Fibroblast of lung (primary cell): ENCODE measurements at regions not wholly inside any gene's neighbourhood (a gene's known extent, or its start where the extent isn't known, plus 50 kb on each side); places are given as distances from the start of the nearest gene placed in this dataset.

Source experiments
- DNase-seq, 2 donors: peaks; one replicate each; pipeline versions ENCODE4 v3.0.0 to v3.0.0-alpha.2; 2010; ENCODE audit warnings: low read depth in 2 of 2
- H2AFZ ChIP-seq: 2 replicates; pipeline ENCODE4 v1.5.1; 2012; ENCODE audit warnings: low read length, control low read depth, inconsistent platforms
- H3K27ac ChIP-seq: 2 replicates; pipeline ENCODE4 v1.5.1; 2011; ENCODE audit warnings: low read length, control low read depth; ENCODE audit not compliant: insufficient read depth
- H3K27me3 ChIP-seq: 2 replicates; pipeline ENCODE4 v1.5.1; 2011; ENCODE audit warnings: mild to moderate bottlenecking, low read length; ENCODE audit not compliant: control insufficient read depth, insufficient read depth
- H3K36me3 ChIP-seq: 2 replicates; pipeline ENCODE4 v1.5.1; 2011; ENCODE audit warnings: low read length; ENCODE audit not compliant: control insufficient read depth, insufficient read depth
- H3K4me1 ChIP-seq: 2 replicates; pipeline ENCODE4 v1.5.1; 2011; ENCODE audit warnings: low read length; ENCODE audit not compliant: control insufficient read depth, insufficient read depth; ENCODE audit errors: extremely low read depth
- H3K4me2 ChIP-seq: 2 replicates; pipeline ENCODE4 v1.5.1; 2011; ENCODE audit warnings: low read length, control low read depth; ENCODE audit not compliant: insufficient read depth; ENCODE audit errors: extremely low read depth
- H3K4me3 ChIP-seq, 4 experiments: fragments of 200-600 bp in 1 of 4; sonication (generic) in 1 of 4; replicated peaks in 1 of 4; 2 replicates each; pipeline ENCODE4 v1.5.1; 2011 to 2016; ENCODE audit warnings: low read length in 4 of 4, low read depth in 3 of 4, mild to moderate bottlenecking in 3 of 4, control low read depth in 2 of 4, inconsistent platforms in 1 of 4, mixed read lengths in 1 of 4; ENCODE audit not compliant: insufficient read depth in 1 of 4; ENCODE audit errors: control extremely low read depth in 1 of 4
- H3K79me2 ChIP-seq: 2 replicates; pipeline ENCODE4 v1.5.1; 2012; ENCODE audit warnings: mild to moderate bottlenecking, low read length, inconsistent platforms; ENCODE audit not compliant: control insufficient read depth, insufficient read depth
- H3K9ac ChIP-seq: 2 replicates; pipeline ENCODE4 v1.5.1; 2011; ENCODE audit warnings: mild to moderate bottlenecking, low read length, control low read depth; ENCODE audit not compliant: insufficient read depth
- H3K9me3 ChIP-seq: 2 replicates; pipeline ENCODE4 v1.5.1; 2012; ENCODE audit warnings: low read depth, low read length; ENCODE audit not compliant: control insufficient read depth, insufficient read depth
- H4K20me1 ChIP-seq: 2 replicates; pipeline ENCODE4 v1.5.1; 2011; ENCODE audit warnings: low read length; ENCODE audit not compliant: control insufficient read depth, insufficient read depth; ENCODE audit errors: extremely low read depth
- CTCF ChIP-seq, 2 donors: IDR thresholded peaks in 1 of 2; conservative IDR thresholded peaks in 1 of 2; 1 replicate in 1 of 2; 2 replicates in 1 of 2; pipeline ENCODE4 v1.5.1; 2011 to 2012; ENCODE audit warnings: low read length in 2 of 2, control low read depth in 1 of 2, inconsistent platforms in 1 of 2, low read depth in 1 of 2, mild to moderate bottlenecking in 1 of 2
- EZH2 ChIP-seq: IDR thresholded peaks from 2 replicates; pipeline ENCODE4 v1.5.1; 2012; ENCODE audit warnings: low read length, control low read depth, mild to moderate bottlenecking; ENCODE audit errors: missing control alignments

- no peaks in the 10 kb centered on the region for H3K27me3 ChIP-seq
- H3K79me2 ChIP-seq, result no peaks in the 10 kb centered on the region
- TF ChIP-seq CTCF (conservative IDR thresholded peaks at IDR 0.05 in 1 of 2, IDR thresholded peaks at IDR 0.05 in 1 of 2; ENCODE audit: low read depth in 1 of 2, low read length in 2 of 2), result no peak
- H3K9me3 ChIP-seq, result no peaks in the 10 kb centered on the region
- no peak overlapping the region for H3K27ac ChIP-seq
- H4K20me1 ChIP-seq, result no peaks in the 10 kb centered on the region
- no peak overlapping the region for H2AFZ ChIP-seq
- DNase-seq, result peak in 1 of 2 donors; percentile 51
- H3K4me1 ChIP-seq, result no peaks in the 10 kb centered on the region
- H3K4me2 ChIP-seq, result no peak overlapping the region
- H3K9ac ChIP-seq, result no peak overlapping the region
- no peak overlapping the region for H3K4me3 ChIP-seq
- no peaks in the 10 kb centered on the region for H3K36me3 ChIP-seq
Measured at GRCh38 chr13:57969951-57970350, 338.4 kb downstream of the PCDH17 start.

- H3K27me3 ChIP-seq, result no peaks in the 10 kb centered on the region
- H3K4me3 ChIP-seq, result no peak overlapping the region
- H3K79me2 ChIP-seq, result no peaks in the 10 kb centered on the region
- H3K9ac ChIP-seq, result no peak overlapping the region
- H3K4me1 ChIP-seq, result no peaks in the 10 kb centered on the region
- no peaks in the 10 kb centered on the region for H3K9me3 ChIP-seq
- no peaks in the 10 kb centered on the region for H3K36me3 ChIP-seq
- no peak overlapping the region for H2AFZ ChIP-seq
- DNase-seq, result peak in 1 of 2 donors; percentile 54
- H4K20me1 ChIP-seq, result no peaks in the 10 kb centered on the region
- H3K27ac ChIP-seq, result no peak overlapping the region
- no peak for TF ChIP-seq CTCF (conservative IDR thresholded peaks at IDR 0.05 in 1 of 2, IDR thresholded peaks at IDR 0.05 in 1 of 2; ENCODE audit: low read depth in 1 of 2, low read length in 2 of 2)
- no peak for TF ChIP-seq EZH2
- H3K4me2 ChIP-seq, result no peak overlapping the region
Measured at GRCh38 chr13:57970404-57970803, 338.9 kb downstream of the PCDH17 start.

GRCh38 chr13:57982782-57983181, 351.2 kb downstream of the PCDH17 start:
- Histone ChIP-seq H3K27me3 (no peaks in the 10 kb centered on the region), H3K36me3 (no peaks in the 10 kb centered on the region), H4K20me1 (no peaks in the 10 kb centered on the region), H2AFZ (no peak overlapping the region), H3K4me3 (no peak overlapping the region), H3K9me3 (no peaks in the 10 kb centered on the region), H3K4me2 (no peak overlapping the region), H3K4me1 (no peaks in the 10 kb centered on the region), H3K79me2 (no peaks in the 10 kb centered on the region), H3K27ac (no peak overlapping the region), H3K9ac (no peak overlapping the region)
- TF ChIP-seq CTCF (conservative IDR thresholded peaks at IDR 0.05 in 1 of 2, IDR thresholded peaks at IDR 0.05 in 1 of 2; ENCODE audit: low read depth in 1 of 2, low read length in 2 of 2), result no peak
- no peak for TF ChIP-seq EZH2
- DNase-seq, result no peak
